Kidney (tissue), 13 donors: ENCODE measurements at regions not wholly inside any gene's neighbourhood (a gene's known extent, or its start where the extent isn't known, plus 50 kb on each side); places are given as distances from the start of the nearest gene placed in this dataset.

Experiments used
- DNase-seq, 5 donors: peaks; one replicate each; pipeline ENCODE4 v3.0.0-alpha.2; 2013 to 2020
- FAIRE-seq: peaks from 2 replicates; lab custom pipeline; 2012; peaks lifted over from hg19 to GRCh38; lab: Jason Lieb, UNC
- H3K27ac ChIP-seq, 2 donors: one replicate each; pipeline ENCODE4 v1.7.0; 2013; ENCODE audit warnings: low read depth in 2 of 2, low read length in 2 of 2, inconsistent platforms in 1 of 2
- H3K27me3 ChIP-seq: one replicate; pipeline ENCODE4 v1.7.1; 2013; ENCODE audit warnings: low read length, inconsistent platforms; ENCODE audit not compliant: control insufficient read depth, insufficient read depth
- H3K36me3 ChIP-seq, 3 donors: one replicate each; pipeline versions ENCODE4 v1.7.0 to v1.7.1; 2013; ENCODE audit warnings: low read length in 3 of 3, control low read depth in 1 of 3, inconsistent platforms in 1 of 3; ENCODE audit not compliant: insufficient read depth in 3 of 3, control insufficient read depth in 2 of 3
- H3K4me1 ChIP-seq, 3 donors: one replicate each; pipeline versions ENCODE4 v1.7.0 to v1.7.1; 2013; ENCODE audit warnings: low read length in 3 of 3, inconsistent platforms in 1 of 3, low read depth in 1 of 3; ENCODE audit not compliant: control insufficient read depth in 2 of 3, insufficient read depth in 2 of 3
- H3K4me3 ChIP-seq, 3 donors: one replicate each; pipeline versions ENCODE4 v1.7.0 to v1.8.1; 2013; ENCODE audit warnings: low read length in 3 of 3, control low read depth in 1 of 3, inconsistent platforms in 1 of 3
- H3K9ac ChIP-seq, 3 donors: one replicate each; pipeline versions ENCODE4 v1.7.0 to v1.7.1; 2013; ENCODE audit warnings: low read length in 3 of 3, control low read depth in 1 of 3, inconsistent platforms in 1 of 3
- H3K9me3 ChIP-seq, 3 donors: one replicate each; pipeline versions ENCODE4 v1.7.0 to v1.7.1; 2013; ENCODE audit warnings: low read length in 3 of 3, control low read depth in 1 of 3, inconsistent platforms in 1 of 3; ENCODE audit not compliant: control insufficient read depth in 2 of 3, insufficient read depth in 1 of 3
- CTCF ChIP-seq: IDR thresholded peaks from 3 replicates; pipeline ENCODE4 v1.5.1; 2012; ENCODE audit warnings: mild to moderate bottlenecking, moderate library complexity, borderline replicate concordance; ENCODE audit not compliant: insufficient read depth; ENCODE audit errors: extremely low read depth
- intact Hi-C: fragments of 100-400 bp; cut with DNase I; formaldehyde crosslinking; loops from one replicate; pipeline ENCODE4 v1.11.1; 2022
- donor health status: control.
- donor health status: control.
- donor health status: control.
- donor health status: control.
- donor health status: control.
- donor health status: DM: yes; HTN: yes; CAD: no.
- donor health status: Normal renal cell carcinoma (clear cell type).

- Histone ChIP-seq H3K9me3 (no peaks in the 10 kb centered on the region), H3K36me3 (no peaks in the 10 kb centered on the region), H3K4me3 (no peak overlapping the region), H3K27ac (no peak overlapping the region), H3K27me3 (no peaks in the 10 kb centered on the region), H3K9ac (no peak overlapping the region), H3K4me1 (peaks cover 0 to 4% (median 0%) of the 10 kb centered on the region in 3 donors)
- FAIRE-seq = no peak
- TF ChIP-seq CTCF = no peak
- intact Hi-C loops = no loop called here
- DNase-seq = no peak
Observed at GRCh38 chr6:25227854-25228253, 51.3 kb upstream of the CARMIL1 start.
